ENCODE measurements at regions not wholly inside any gene's neighbourhood (a gene's known extent, or its start where the extent isn't known, plus 50 kb on each side); places are given as distances from the start of the nearest gene placed in this dataset.

DNA sequence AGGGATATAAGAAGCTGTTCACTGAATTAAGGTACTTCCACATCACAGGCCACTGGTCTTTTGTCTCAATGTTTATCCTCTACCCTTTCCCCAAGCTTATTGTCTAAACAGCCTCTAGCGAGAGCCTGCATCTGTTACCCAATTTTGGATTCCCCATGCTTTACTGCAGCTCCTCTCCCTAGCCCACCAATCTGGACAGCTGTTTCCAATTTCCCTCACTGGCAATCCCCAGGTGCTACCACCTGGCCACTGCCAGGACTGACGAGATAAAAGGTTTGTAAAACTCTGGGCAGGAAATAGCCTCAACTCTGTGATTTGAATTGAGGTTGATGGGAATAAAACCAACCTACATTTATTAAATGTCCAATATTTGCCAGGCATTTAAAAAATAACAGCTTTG lies 58.0 kb upstream of the TEX9 start:
- Histone ChIP-seq H3K4me1 (ENCODE audit: control insufficient read depth, insufficient read depth, low read length) (no peaks in the 10 kb centered on the region), H3K9me3 (ENCODE audit: control insufficient read depth, low read length) (peaks cover 7% of the 10 kb centered on the region), H3K27me3 (ENCODE audit: control insufficient read depth, insufficient read depth, low read length, poor library complexity, severe bottlenecking) (no peaks in the 10 kb centered on the region), H3K27ac (ENCODE audit: low read depth, low read length) (no peak overlapping the region), H3K9ac (ENCODE audit: extremely low read depth, low read length, poor library complexity, severe bottlenecking) (no peak overlapping the region), H3K36me3 (ENCODE audit: control insufficient read depth, insufficient read depth, low read length) (no peaks in the 10 kb centered on the region), H3K4me3 (ENCODE audit: low read length) (no peak overlapping the region)
- peaks cover 12% of the 10 kb centered on the region for H3K9me3 Mint-ChIP-seq
- no peaks in the 10 kb centered on the region for H3K4me1 Mint-ChIP-seq
- no peak for DNase-seq
- WGBS, 2 experiments (ENCODE audit: insufficient coverage in 1 of 2, insufficient read length in 1 of 2) = 57 to 88% methylated on average over 1 to 2 of the region's 2 CpGs
- no peak overlapping the region for H3K4me3 Mint-ChIP-seq
- no peaks in the 10 kb centered on the region for H3K27me3 Mint-ChIP-seq (ENCODE audit: insufficient read depth)
- H3K27ac Mint-ChIP-seq = no peak overlapping the region
- TF ChIP-seq, protein P1, sequence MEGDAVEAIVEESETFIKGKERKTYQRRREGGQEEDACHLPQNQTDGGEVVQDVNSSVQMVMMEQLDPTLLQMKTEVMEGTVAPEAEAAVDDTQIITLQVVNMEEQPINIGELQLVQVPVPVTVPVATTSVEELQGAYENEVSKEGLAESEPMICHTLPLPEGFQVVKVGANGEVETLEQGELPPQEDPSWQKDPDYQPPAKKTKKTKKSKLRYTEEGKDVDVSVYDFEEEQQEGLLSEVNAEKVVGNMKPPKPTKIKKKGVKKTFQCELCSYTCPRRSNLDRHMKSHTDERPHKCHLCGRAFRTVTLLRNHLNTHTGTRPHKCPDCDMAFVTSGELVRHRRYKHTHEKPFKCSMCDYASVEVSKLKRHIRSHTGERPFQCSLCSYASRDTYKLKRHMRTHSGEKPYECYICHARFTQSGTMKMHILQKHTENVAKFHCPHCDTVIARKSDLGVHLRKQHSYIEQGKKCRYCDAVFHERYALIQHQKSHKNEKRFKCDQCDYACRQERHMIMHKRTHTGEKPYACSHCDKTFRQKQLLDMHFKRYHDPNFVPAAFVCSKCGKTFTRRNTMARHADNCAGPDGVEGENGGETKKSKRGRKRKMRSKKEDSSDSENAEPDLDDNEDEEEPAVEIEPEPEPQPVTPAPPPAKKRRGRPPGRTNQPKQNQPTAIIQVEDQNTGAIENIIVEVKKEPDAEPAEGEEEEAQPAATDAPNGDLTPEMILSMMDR (conservative IDR thresholded peaks at IDR 0.05) = no peak
- peaks cover 2% of the 10 kb centered on the region for H3K36me3 Mint-ChIP-seq (ENCODE audit: low read depth)

DNA sequence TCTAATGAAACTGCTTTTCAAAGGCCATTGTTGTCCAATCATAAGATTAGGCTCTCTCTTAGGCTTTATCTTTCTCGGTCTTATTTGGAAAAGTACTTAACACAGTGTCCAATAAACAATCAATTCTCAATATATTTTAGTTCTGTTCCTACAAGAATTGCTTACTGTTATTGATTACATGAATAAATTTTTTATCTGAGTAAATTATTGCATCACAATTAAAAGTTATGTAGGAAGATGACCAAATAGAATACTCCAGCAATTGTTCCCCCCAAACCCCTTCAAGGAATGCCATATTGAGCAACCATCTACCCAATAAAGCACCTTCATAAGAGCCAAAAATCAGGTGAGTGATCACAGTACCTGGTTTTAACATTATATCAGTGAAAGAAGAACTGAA lies 55.0 kb upstream of the RFX7 start:
- DNase-seq = no peak
- no peaks in the 10 kb centered on the region for H3K4me1 ChIP-seq (ENCODE audit: control insufficient read depth, insufficient read depth, low read length)
- 86% methylated on average over 1 of the region's 1 CpG; no CpG with 5 or more reads in 1 of the 2 experiments for WGBS, 2 experiments (ENCODE audit: insufficient coverage in 1 of 2, insufficient read length in 1 of 2)
- peaks cover 23% of the 10 kb centered on the region for H3K27me3 ChIP-seq (ENCODE audit: control insufficient read depth, insufficient read depth, low read length, poor library complexity, severe bottlenecking)
- no peak overlapping the region for H3K27ac ChIP-seq (ENCODE audit: low read depth, low read length)
- H3K4me3 ChIP-seq (ENCODE audit: low read length) = no peak overlapping the region
- H3K9ac ChIP-seq (ENCODE audit: extremely low read depth, low read length, poor library complexity, severe bottlenecking) = no peak overlapping the region
- H3K27ac Mint-ChIP-seq = no peak overlapping the region
- H3K36me3 ChIP-seq (ENCODE audit: control insufficient read depth, insufficient read depth, low read length) = no peaks in the 10 kb centered on the region
- peaks cover 15% of the 10 kb centered on the region for H3K27me3 Mint-ChIP-seq (ENCODE audit: insufficient read depth)
- H3K9me3 Mint-ChIP-seq = no peaks in the 10 kb centered on the region
- no peak overlapping the region for H3K4me3 Mint-ChIP-seq
- H3K9me3 ChIP-seq (ENCODE audit: control insufficient read depth, low read length) = no peaks in the 10 kb centered on the region
- TF ChIP-seq, protein P1 (conservative IDR thresholded peaks at IDR 0.05) = no peak
- H3K36me3 Mint-ChIP-seq (ENCODE audit: low read depth) = no peaks in the 10 kb centered on the region
- H3K4me1 Mint-ChIP-seq = no peaks in the 10 kb centered on the region

- 86 to 92% methylated on average over 2 of the region's 2 CpGs for WGBS, 2 experiments (ENCODE audit: insufficient coverage in 1 of 2, insufficient read length in 1 of 2)
- peaks cover 23% of the 10 kb centered on the region for H3K27me3 ChIP-seq (ENCODE audit: control insufficient read depth, insufficient read depth, low read length, poor library complexity, severe bottlenecking)
- Mint-ChIP-seq H3K9me3 (no peaks in the 10 kb centered on the region), H3K27ac (no peak overlapping the region), H3K4me3 (no peak overlapping the region), H3K4me1 (no peaks in the 10 kb centered on the region), H3K36me3 (ENCODE audit: low read depth) (no peaks in the 10 kb centered on the region), H3K27me3 (ENCODE audit: insufficient read depth) (peaks cover 13% of the 10 kb centered on the region)
- no peak overlapping the region for H3K9ac ChIP-seq (ENCODE audit: extremely low read depth, low read length, poor library complexity, severe bottlenecking)
- H3K9me3 ChIP-seq (ENCODE audit: control insufficient read depth, low read length) = no peaks in the 10 kb centered on the region
- DNase-seq = no peak
- H3K27ac ChIP-seq (ENCODE audit: low read depth, low read length) = no peak overlapping the region
- no peak overlapping the region for H3K4me3 ChIP-seq (ENCODE audit: low read length)
- H3K36me3 ChIP-seq (ENCODE audit: control insufficient read depth, insufficient read depth, low read length) = no peaks in the 10 kb centered on the region
- TF ChIP-seq, protein P1 (conservative IDR thresholded peaks at IDR 0.05) = peak; percentile 28
- no peaks in the 10 kb centered on the region for H3K4me1 ChIP-seq (ENCODE audit: control insufficient read depth, insufficient read depth, low read length)
Observed at GRCh38 chr15:56295433-56295832, 51.8 kb upstream of the RFX7 start.
